ENCODE measurements at regions not wholly inside any gene's neighbourhood (a gene's known extent, or its start where the extent isn't known, plus 50 kb on each side); places are given as distances from the start of the nearest gene placed in this dataset.

GRCh38 chr5:6979061-6979460 is 265.8 kb downstream of the TENT4A start:
- Histone ChIP-seq H3K36me3 (ENCODE audit: control insufficient read depth, insufficient read depth, low read length) (no peaks in the 10 kb centered on the region), H3K27ac (ENCODE audit: low read length) (no peak overlapping the region), H3K27me3 (ENCODE audit: control insufficient read depth, insufficient read depth, low read length) (no peaks in the 10 kb centered on the region), H3K4me1 (ENCODE audit: control insufficient read depth, insufficient read depth, low read length) (no peaks in the 10 kb centered on the region), H3K9me3 (ENCODE audit: control insufficient read depth, insufficient read depth, low read length) (no peaks in the 10 kb centered on the region), H3K4me3 (ENCODE audit: low read length) (no peak overlapping the region)
- H3K27me3 Mint-ChIP-seq (ENCODE audit: low read depth in 2 of 2) = peaks cover 0 to 2% of the 10 kb centered on the region in 2 donors
- DNase-seq (no peak), ATAC-seq (no peak)
- H3K4me3 Mint-ChIP-seq = no peak overlapping the region
- H3K9me3 Mint-ChIP-seq = peaks cover 3% of the 10 kb centered on the region in 2 donors
- no peak for TF ChIP-seq CTCF (IDR thresholded peaks at IDR 0.05)
- H3K4me1 Mint-ChIP-seq = no peaks in the 10 kb centered on the region
- no peaks in the 10 kb centered on the region for H3K36me3 Mint-ChIP-seq
- no peak overlapping the region for H3K27ac Mint-ChIP-seq
- intact Hi-C loops (cut with micrococcal nuclease) = no loop called here

- TF ChIP-seq CTCF (IDR thresholded peaks at IDR 0.05) = no peak
- Mint-ChIP-seq H3K4me1 (no peaks in the 10 kb centered on the region), H3K4me3 (no peak overlapping the region)
Observed at GRCh38 chr5:6989230-6989629, 276.0 kb downstream of the TENT4A start.

DNA sequence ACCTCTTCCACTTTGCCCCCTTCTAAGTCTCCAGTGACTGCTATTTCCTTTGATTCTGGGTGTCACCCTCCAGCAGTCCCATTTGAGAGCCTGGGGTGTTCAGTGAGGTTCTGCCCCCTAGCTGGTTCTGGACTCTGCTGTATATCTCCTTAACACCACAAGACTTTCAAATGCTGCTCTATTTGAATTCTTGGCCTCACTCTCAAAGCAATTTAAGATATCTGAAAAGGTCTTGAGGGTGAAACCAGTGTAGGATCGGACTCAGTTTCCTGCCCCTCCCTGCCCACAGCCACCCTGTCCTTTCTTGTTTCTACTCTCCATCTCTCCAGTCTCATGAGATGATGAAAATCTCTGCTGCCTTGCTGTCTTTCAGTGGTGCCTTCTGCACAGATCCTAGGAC is 280.9 kb downstream of the TENT4A start:
- 75% methylated on average over 1 of the region's 1 CpG for WGBS (ENCODE audit: insufficient coverage)
- H3K9me3 Mint-ChIP-seq = peaks cover 3 to 11% of the 10 kb centered on the region in 2 donors
- H3K4me3 Mint-ChIP-seq = no peak overlapping the region
- H3K27ac Mint-ChIP-seq = no peak overlapping the region
- no peaks in the 10 kb centered on the region for H3K36me3 ChIP-seq (ENCODE audit: control insufficient read depth, insufficient read depth, low read length)
- H3K4me1 Mint-ChIP-seq = no peaks in the 10 kb centered on the region
- peaks cover 0 to 3% of the 10 kb centered on the region in 2 donors for H3K27me3 Mint-ChIP-seq (ENCODE audit: low read depth in 2 of 2)
- no peaks in the 10 kb centered on the region for H3K9me3 ChIP-seq (ENCODE audit: control insufficient read depth, insufficient read depth, low read length)
- DNase-seq (no peak), ATAC-seq (no peak)
- no peaks in the 10 kb centered on the region for H3K27me3 ChIP-seq (ENCODE audit: control insufficient read depth, insufficient read depth, low read length)
- TF ChIP-seq CTCF (IDR thresholded peaks at IDR 0.05) = no peak
- H3K27ac ChIP-seq (ENCODE audit: low read length) = no peak overlapping the region
- intact Hi-C loops (cut with micrococcal nuclease) = no loop called here
- H3K36me3 Mint-ChIP-seq = peaks cover 6% of the 10 kb centered on the region
- no peaks in the 10 kb centered on the region for H3K4me1 ChIP-seq (ENCODE audit: control insufficient read depth, insufficient read depth, low read length)
- no peak overlapping the region for H3K4me3 ChIP-seq (ENCODE audit: low read length)

More at GRCh38 chr5:6989230-6989629, 276.0 kb downstream of the TENT4A start:
- Mint-ChIP-seq H3K27ac (no peak overlapping the region), H3K27me3 (ENCODE audit: low read depth in 2 of 2) (peaks cover 0 to 3% of the 10 kb centered on the region in 2 donors), H3K36me3 (peaks cover 2% of the 10 kb centered on the region), H3K9me3 (peaks cover 3 to 8% of the 10 kb centered on the region in 2 donors)
- intact Hi-C loops (cut with micrococcal nuclease) = no loop called here
- H3K27ac ChIP-seq (ENCODE audit: low read length) = no peak overlapping the region
- DNase-seq (no peak), ATAC-seq (no peak)
- H3K36me3 ChIP-seq (ENCODE audit: control insufficient read depth, insufficient read depth, low read length) = no peaks in the 10 kb centered on the region
- no peaks in the 10 kb centered on the region for H3K9me3 ChIP-seq (ENCODE audit: control insufficient read depth, insufficient read depth, low read length)
- H3K27me3 ChIP-seq (ENCODE audit: control insufficient read depth, insufficient read depth, low read length) = no peaks in the 10 kb centered on the region
- no peaks in the 10 kb centered on the region for H3K4me1 ChIP-seq (ENCODE audit: control insufficient read depth, insufficient read depth, low read length)
- WGBS (ENCODE audit: insufficient coverage) = 79% methylated on average over 5 of the region's 6 CpGs
- no peak overlapping the region for H3K4me3 ChIP-seq (ENCODE audit: low read length)

DNA sequence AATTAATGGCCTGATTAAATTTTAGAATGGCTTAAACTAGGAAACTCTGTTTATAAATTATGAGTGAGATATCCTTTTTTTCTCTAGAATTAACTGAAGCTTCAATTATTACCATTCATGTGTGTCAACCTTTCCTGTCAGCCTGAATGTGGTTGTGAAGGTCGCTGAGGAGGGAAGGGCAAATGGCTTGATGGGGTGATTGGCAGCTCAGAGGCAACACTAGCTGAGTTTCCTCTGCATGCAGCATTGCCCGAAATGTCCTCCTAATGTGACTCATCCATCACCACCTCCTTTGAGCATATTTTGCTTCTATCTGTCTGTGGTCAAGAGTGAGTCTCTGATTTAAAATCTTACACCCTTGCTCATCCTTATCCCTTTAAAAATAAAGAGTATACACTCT is 281.9 kb downstream of the TENT4A start:
- no peaks in the 10 kb centered on the region for H3K4me1 ChIP-seq (ENCODE audit: control insufficient read depth, insufficient read depth, low read length)
- Mint-ChIP-seq H3K4me1 (no peaks in the 10 kb centered on the region), H3K36me3 (peaks cover 6% of the 10 kb centered on the region), H3K27ac (no peak overlapping the region), H3K27me3 (ENCODE audit: low read depth in 2 of 2) (peaks cover 0 to 3% of the 10 kb centered on the region in 2 donors), H3K9me3 (peaks cover 3 to 8% of the 10 kb centered on the region in 2 donors), H3K4me3 (no peak overlapping the region)
- no peaks in the 10 kb centered on the region for H3K9me3 ChIP-seq (ENCODE audit: control insufficient read depth, insufficient read depth, low read length)
- 73% methylated on average over 2 of the region's 2 CpGs for WGBS (ENCODE audit: insufficient coverage)
- no peaks in the 10 kb centered on the region for H3K36me3 ChIP-seq (ENCODE audit: control insufficient read depth, insufficient read depth, low read length)
- H3K27me3 ChIP-seq (ENCODE audit: control insufficient read depth, insufficient read depth, low read length) = no peaks in the 10 kb centered on the region
- intact Hi-C loops (cut with micrococcal nuclease) = no loop called here
- ATAC-seq (no peak), DNase-seq (no peak)
- no peak overlapping the region for H3K27ac ChIP-seq (ENCODE audit: low read length)
- H3K4me3 ChIP-seq (ENCODE audit: low read length) = no peak overlapping the region
- no peak for TF ChIP-seq CTCF (IDR thresholded peaks at IDR 0.05)
